ENCODE measurements at regions not wholly inside any gene's neighbourhood (a gene's known extent, or its start where the extent isn't known, plus 50 kb on each side); places are given as distances from the start of the nearest gene placed in this dataset.

DNA sequence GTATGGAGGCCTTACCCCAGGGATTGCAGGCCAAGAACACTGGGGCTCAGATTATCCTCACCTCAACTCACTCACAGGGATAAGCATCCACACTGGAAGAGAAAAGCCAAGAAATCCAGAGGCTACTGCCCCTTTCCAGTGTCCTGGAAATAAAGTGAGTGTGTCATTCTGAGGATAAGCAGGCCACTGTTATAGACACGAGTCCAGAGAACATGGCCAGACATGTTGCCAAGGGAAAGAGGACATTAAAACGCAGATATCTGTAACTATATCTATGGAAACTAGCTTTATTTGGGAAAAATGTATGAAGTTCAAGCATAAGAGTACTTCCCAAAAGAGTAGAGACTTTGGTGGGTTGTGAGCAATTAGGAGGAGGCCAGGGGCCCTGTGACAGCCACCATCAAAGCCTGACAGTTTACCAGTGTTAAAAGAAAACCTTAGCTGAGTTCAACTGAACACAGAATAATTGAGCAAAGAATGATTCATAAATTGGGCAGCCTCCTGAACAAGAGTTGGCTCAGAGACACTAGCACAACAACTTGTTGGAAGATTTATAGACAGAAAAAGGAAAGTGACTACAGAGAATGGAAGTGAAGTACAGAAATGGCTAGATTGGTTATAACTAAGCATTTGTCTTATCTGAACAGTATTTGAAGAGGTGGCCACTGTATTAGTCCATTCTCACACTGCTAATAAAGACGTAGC is 1222.2 kb downstream of the STIM2 start:
- H3K27me3 Mint-ChIP-seq (ENCODE audit: low read depth, unreplicated experiment) = no peaks in the 10 kb centered on the region
- DNase-seq (ENCODE audit: low read depth) = no peak

DNA sequence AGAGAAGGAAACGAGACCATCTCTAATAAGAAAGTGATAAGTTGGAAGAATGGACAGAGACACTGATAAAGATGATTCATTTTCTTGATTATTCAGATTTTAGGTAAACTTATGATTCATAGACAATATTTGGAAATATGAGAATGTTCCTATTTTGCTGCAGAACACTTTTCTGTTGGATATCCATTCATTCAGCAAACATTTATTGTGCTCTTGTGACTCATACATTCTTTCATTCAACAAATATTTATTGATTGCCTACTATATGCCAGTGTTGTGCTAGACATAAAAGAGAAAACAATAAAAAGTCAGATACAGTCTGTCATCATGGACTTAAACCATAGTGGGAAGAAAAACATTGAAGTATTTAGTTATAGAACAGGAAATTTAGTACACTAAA is 1232.0 kb downstream of the STIM2 start:
- H3K27me3 Mint-ChIP-seq (ENCODE audit: low read depth, unreplicated experiment) = no peaks in the 10 kb centered on the region
- FAIRE-seq = no peak

More for the DNA sequence above, 1222.2 kb downstream of the STIM2 start:
- Histone ChIP-seq H3K36me3 (ENCODE audit: insufficient read depth, low read length) (no peaks in the 10 kb centered on the region), H3K9ac (ENCODE audit: low read length) (no peak overlapping the region), H3K27me3 (ENCODE audit: insufficient read depth, low read length) (no peaks in the 10 kb centered on the region), H3K79me2 (ENCODE audit: insufficient read depth, low read length) (no peaks in the 10 kb centered on the region), H3K4me2 (ENCODE audit: low read length) (no peak overlapping the region), H3K9me3 (ENCODE audit: insufficient read depth, low read depth, low read length) (no peaks in the 10 kb centered on the region), H2AFZ (ENCODE audit: low read depth, low read length) (no peak overlapping the region), H3K27ac (ENCODE audit: low read depth, low read length) (no peak overlapping the region), H3K4me3 (ENCODE audit: insufficient read depth, low read depth, low read length) (no peak overlapping the region), H3K4me1 (ENCODE audit: insufficient read depth, low read length) (no peaks in the 10 kb centered on the region), H4K20me1 (ENCODE audit: insufficient read depth, low read length) (no peaks in the 10 kb centered on the region)
- Mint-ChIP-seq H3K9me3 (ENCODE audit: unreplicated experiment) (peaks cover 23% of the 10 kb centered on the region), H3K36me3 (ENCODE audit: low read depth, unreplicated experiment) (peaks cover 1% of the 10 kb centered on the region), H3K27ac (ENCODE audit: unreplicated experiment) (no peak overlapping the region), H3K4me3 (ENCODE audit: unreplicated experiment) (no peak overlapping the region), H3K4me1 (ENCODE audit: low read depth, unreplicated experiment) (no peaks in the 10 kb centered on the region)
- TF ChIP-seq, protein P1, sequence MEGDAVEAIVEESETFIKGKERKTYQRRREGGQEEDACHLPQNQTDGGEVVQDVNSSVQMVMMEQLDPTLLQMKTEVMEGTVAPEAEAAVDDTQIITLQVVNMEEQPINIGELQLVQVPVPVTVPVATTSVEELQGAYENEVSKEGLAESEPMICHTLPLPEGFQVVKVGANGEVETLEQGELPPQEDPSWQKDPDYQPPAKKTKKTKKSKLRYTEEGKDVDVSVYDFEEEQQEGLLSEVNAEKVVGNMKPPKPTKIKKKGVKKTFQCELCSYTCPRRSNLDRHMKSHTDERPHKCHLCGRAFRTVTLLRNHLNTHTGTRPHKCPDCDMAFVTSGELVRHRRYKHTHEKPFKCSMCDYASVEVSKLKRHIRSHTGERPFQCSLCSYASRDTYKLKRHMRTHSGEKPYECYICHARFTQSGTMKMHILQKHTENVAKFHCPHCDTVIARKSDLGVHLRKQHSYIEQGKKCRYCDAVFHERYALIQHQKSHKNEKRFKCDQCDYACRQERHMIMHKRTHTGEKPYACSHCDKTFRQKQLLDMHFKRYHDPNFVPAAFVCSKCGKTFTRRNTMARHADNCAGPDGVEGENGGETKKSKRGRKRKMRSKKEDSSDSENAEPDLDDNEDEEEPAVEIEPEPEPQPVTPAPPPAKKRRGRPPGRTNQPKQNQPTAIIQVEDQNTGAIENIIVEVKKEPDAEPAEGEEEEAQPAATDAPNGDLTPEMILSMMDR (IDR thresholded peaks at IDR 0.05; ENCODE audit: insufficient read depth, low read depth, low read length) = no peak
- no peak for TF ChIP-seq EZH2 (IDR thresholded peaks at IDR 0.05; ENCODE audit: insufficient read depth, low read length)
- no peak for FAIRE-seq

DNA sequence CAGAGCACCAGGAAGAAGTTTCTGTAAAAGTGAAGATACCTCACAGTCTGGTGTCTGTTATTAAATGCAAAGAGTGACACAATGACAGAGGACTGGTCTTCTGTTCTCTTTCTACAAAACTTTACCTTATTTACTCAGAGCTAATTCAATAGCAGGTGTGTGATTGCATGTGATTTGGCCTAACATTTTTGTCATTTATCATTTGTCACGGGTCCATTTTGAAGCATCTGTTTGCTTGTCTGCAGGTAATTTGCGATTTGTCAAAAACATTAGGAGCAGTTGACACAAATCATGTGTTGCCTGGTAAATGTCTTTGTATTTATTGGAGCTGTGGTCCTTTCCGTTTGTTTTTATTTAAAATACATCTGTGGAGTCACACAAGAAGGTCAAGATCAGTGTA is 1232.4 kb downstream of the STIM2 start:
- Histone ChIP-seq H3K27me3 (ENCODE audit: insufficient read depth, low read length) (no peaks in the 10 kb centered on the region), H3K9ac (ENCODE audit: low read length) (no peak overlapping the region), H4K20me1 (ENCODE audit: insufficient read depth, low read length) (no peaks in the 10 kb centered on the region), H3K9me3 (ENCODE audit: insufficient read depth, low read depth, low read length) (no peaks in the 10 kb centered on the region), H3K4me1 (ENCODE audit: insufficient read depth, low read length) (no peaks in the 10 kb centered on the region), H3K4me3 (ENCODE audit: insufficient read depth, low read depth, low read length) (no peak overlapping the region), H3K79me2 (ENCODE audit: insufficient read depth, low read length) (no peaks in the 10 kb centered on the region), H3K27ac (ENCODE audit: low read depth, low read length) (no peak overlapping the region), H3K36me3 (ENCODE audit: insufficient read depth, low read length) (no peaks in the 10 kb centered on the region), H3K4me2 (ENCODE audit: low read length) (no peak overlapping the region), H2AFZ (ENCODE audit: low read depth, low read length) (no peak overlapping the region)
- TF ChIP-seq EZH2 (IDR thresholded peaks at IDR 0.05; ENCODE audit: insufficient read depth, low read length) = no peak
- TF ChIP-seq, protein P1 (IDR thresholded peaks at IDR 0.05; ENCODE audit: insufficient read depth, low read depth, low read length) = no peak
- DNase-seq (ENCODE audit: low read depth) (no peak), FAIRE-seq (no peak)
- Mint-ChIP-seq H3K27ac (ENCODE audit: unreplicated experiment) (no peak overlapping the region), H3K4me1 (ENCODE audit: low read depth, unreplicated experiment) (no peaks in the 10 kb centered on the region), H3K27me3 (ENCODE audit: low read depth, unreplicated experiment) (no peaks in the 10 kb centered on the region), H3K4me3 (ENCODE audit: unreplicated experiment) (no peak overlapping the region), H3K36me3 (ENCODE audit: low read depth, unreplicated experiment) (no peaks in the 10 kb centered on the region), H3K9me3 (ENCODE audit: unreplicated experiment) (no peaks in the 10 kb centered on the region)

More for the DNA sequence above, 1232.0 kb downstream of the STIM2 start:
- Histone ChIP-seq H3K9ac (ENCODE audit: low read length) (no peak overlapping the region), H3K4me1 (ENCODE audit: insufficient read depth, low read length) (no peaks in the 10 kb centered on the region), H3K9me3 (ENCODE audit: insufficient read depth, low read depth, low read length) (no peaks in the 10 kb centered on the region), H3K4me3 (ENCODE audit: insufficient read depth, low read depth, low read length) (no peak overlapping the region), H3K4me2 (ENCODE audit: low read length) (no peak overlapping the region), H3K27me3 (ENCODE audit: insufficient read depth, low read length) (no peaks in the 10 kb centered on the region), H2AFZ (ENCODE audit: low read depth, low read length) (no peak overlapping the region), H3K36me3 (ENCODE audit: insufficient read depth, low read length) (no peaks in the 10 kb centered on the region), H3K79me2 (ENCODE audit: insufficient read depth, low read length) (no peaks in the 10 kb centered on the region), H4K20me1 (ENCODE audit: insufficient read depth, low read length) (no peaks in the 10 kb centered on the region), H3K27ac (ENCODE audit: low read depth, low read length) (no peak overlapping the region)
- H3K36me3 Mint-ChIP-seq (ENCODE audit: low read depth, unreplicated experiment) = no peaks in the 10 kb centered on the region
- TF ChIP-seq, protein P1 (IDR thresholded peaks at IDR 0.05; ENCODE audit: insufficient read depth, low read depth, low read length) = no peak
- no peak for TF ChIP-seq EZH2 (IDR thresholded peaks at IDR 0.05; ENCODE audit: insufficient read depth, low read length)
- no peaks in the 10 kb centered on the region for H3K9me3 Mint-ChIP-seq (ENCODE audit: unreplicated experiment)
- DNase-seq (ENCODE audit: low read depth) = no peak
- no peak overlapping the region for H3K4me3 Mint-ChIP-seq (ENCODE audit: unreplicated experiment)
- no peak overlapping the region for H3K27ac Mint-ChIP-seq (ENCODE audit: unreplicated experiment)
- no peaks in the 10 kb centered on the region for H3K4me1 Mint-ChIP-seq (ENCODE audit: low read depth, unreplicated experiment)

Data from astrocyte (in vitro differentiated cells and primary cell).